ENCODE measurements at regions not wholly inside any gene's neighbourhood (a gene's known extent, or its start where the extent isn't known, plus 50 kb on each side); places are given as distances from the start of the nearest gene placed in this dataset.
"Not testable (repeated sequence)": the region's sequence is repeated elsewhere in the genome, so short reads cannot be mapped to it uniquely, and the experiment has no call there.

DNA sequence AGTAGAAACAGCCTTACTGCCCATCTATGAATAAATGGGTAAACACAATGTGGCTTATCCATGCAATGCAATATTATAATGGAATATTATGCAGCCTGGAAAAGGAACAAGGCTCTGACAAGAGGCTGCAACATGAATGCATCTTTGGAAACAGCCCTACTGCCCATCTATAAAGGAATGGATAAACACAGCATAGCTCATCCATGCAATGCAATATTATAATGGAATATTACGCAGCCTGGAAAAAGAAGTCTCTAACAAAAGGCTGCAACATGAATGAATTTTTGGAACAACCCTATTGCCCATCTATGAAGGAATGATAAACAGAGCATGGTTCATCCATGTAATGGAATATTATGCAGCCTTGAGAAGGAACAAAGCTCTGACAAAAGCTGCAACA is 161.0 kb downstream of the CRLF2 start:
- no peaks in the 10 kb centered on the region for H3K4me1 ChIP-seq
- H3K9me3 ChIP-seq: peaks cover 0 to 33% (median 0%) of the 10 kb centered on the region in 3 donors
- DNase-seq (no peak), ATAC-seq (no peak)
- 88 to 94% methylated on average over 1 of the region's 1 CpG for WGBS, 2 donors
- H3K27me3 ChIP-seq: no peaks in the 10 kb centered on the region
- intact Hi-C loops (cut with DNase I): no loop called here
- no peak overlapping the region for H3K27ac ChIP-seq
- TF ChIP-seq, protein P1, sequence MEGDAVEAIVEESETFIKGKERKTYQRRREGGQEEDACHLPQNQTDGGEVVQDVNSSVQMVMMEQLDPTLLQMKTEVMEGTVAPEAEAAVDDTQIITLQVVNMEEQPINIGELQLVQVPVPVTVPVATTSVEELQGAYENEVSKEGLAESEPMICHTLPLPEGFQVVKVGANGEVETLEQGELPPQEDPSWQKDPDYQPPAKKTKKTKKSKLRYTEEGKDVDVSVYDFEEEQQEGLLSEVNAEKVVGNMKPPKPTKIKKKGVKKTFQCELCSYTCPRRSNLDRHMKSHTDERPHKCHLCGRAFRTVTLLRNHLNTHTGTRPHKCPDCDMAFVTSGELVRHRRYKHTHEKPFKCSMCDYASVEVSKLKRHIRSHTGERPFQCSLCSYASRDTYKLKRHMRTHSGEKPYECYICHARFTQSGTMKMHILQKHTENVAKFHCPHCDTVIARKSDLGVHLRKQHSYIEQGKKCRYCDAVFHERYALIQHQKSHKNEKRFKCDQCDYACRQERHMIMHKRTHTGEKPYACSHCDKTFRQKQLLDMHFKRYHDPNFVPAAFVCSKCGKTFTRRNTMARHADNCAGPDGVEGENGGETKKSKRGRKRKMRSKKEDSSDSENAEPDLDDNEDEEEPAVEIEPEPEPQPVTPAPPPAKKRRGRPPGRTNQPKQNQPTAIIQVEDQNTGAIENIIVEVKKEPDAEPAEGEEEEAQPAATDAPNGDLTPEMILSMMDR (IDR thresholded peaks at IDR 0.05): no peak
- TF ChIP-seq POLR2A (IDR thresholded peaks at IDR 0.05): no peak
- no peak overlapping the region for H3K4me3 ChIP-seq
- H3K36me3 ChIP-seq (replicated peaks in 1 of 2; ENCODE audit: insufficient read depth in 1 of 2, low read depth in 2 of 2): no peaks in the 10 kb centered on the region

DNA sequence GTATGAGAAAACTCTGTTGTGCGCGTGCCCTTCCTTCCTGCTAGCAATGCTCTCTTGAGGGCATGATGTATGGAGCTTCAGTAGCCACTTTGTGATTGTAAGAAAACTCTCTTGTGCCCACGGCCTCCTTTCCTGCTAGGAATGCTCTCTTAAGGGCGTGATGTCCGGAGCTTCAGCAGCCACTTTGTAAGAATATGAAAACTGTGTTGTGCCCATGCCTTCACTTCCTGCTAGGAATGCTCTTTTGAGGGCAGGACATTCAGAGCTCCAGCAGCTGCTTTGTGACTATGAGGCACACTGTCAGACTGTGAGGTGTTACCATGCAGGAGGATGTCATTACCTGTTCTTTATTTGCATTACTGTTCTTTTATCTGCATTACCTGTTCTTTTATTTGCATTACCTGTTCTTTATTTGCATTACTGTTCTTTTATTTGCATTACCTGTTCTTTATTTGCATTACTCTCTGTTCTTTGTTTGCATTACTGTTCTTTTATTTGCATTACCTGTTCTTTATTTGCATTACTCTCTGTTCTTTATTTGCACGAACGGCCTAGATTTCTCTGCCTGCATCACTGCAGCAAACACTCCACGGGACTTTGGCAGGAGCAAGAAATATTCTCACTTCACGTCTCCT is 166.7 kb downstream of the CRLF2 start:
- intact Hi-C loops (cut with DNase I): no loop called here
- no peak overlapping the region for H3K4me3 ChIP-seq
- no peak for TF ChIP-seq POLR2A (IDR thresholded peaks at IDR 0.05)
- TF ChIP-seq, protein P1 (IDR thresholded peaks at IDR 0.05): no peak
- H3K9me3 ChIP-seq: peaks cover 0 to 25% (median 4%) of the 10 kb centered on the region in 3 donors
- WGBS, 2 donors: 67 to 76% methylated on average over 9 of the region's 9 CpGs
- no peak overlapping the region for H3K27ac ChIP-seq
- no peak for DNase-seq
- H3K27me3 ChIP-seq: no peaks in the 10 kb centered on the region
- H3K4me1 ChIP-seq: no peaks in the 10 kb centered on the region
- no peaks in the 10 kb centered on the region for H3K36me3 ChIP-seq (replicated peaks in 1 of 2; ENCODE audit: insufficient read depth in 1 of 2, low read depth in 2 of 2)
- no peak for ATAC-seq

DNA sequence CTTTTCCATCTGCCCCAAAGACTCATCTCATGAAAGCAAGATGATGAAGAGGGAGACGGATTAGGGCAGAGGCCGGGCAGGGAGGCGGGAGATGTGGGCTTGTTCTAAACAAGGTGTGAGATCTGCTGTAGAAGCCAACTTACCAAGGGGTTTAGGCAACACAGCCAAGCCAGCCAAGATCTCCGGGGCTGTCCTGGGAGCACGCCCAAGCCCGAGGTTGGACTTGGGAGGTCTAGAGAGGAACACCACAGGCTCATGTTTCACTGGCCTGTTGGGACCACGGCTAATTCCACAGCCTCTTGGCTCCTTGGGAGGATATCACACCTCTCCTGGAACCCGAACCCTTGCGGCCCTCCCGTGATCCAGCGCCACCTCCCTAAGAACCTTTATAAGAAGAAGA is 171.4 kb downstream of the CRLF2 start:
- Histone ChIP-seq H3K27ac (no peak overlapping the region), H3K4me1 (no peaks in the 10 kb centered on the region), H3K36me3 (replicated peaks in 1 of 2; ENCODE audit: insufficient read depth in 1 of 2, low read depth in 2 of 2) (no peaks in the 10 kb centered on the region), H3K9me3 (peaks cover 0 to 27% (median 4%) of the 10 kb centered on the region in 3 donors), H3K27me3 (no peaks in the 10 kb centered on the region), H3K4me3 (no peak overlapping the region)
- no peak for TF ChIP-seq POLR2A (IDR thresholded peaks at IDR 0.05)
- TF ChIP-seq, protein P1 (IDR thresholded peaks at IDR 0.05): no peak
- intact Hi-C loops (cut with DNase I): no loop called here
- ATAC-seq (no peak), DNase-seq (no peak)
- WGBS, 2 donors: 76 to 82% methylated on average over 11 of the region's 11 CpGs

DNA sequence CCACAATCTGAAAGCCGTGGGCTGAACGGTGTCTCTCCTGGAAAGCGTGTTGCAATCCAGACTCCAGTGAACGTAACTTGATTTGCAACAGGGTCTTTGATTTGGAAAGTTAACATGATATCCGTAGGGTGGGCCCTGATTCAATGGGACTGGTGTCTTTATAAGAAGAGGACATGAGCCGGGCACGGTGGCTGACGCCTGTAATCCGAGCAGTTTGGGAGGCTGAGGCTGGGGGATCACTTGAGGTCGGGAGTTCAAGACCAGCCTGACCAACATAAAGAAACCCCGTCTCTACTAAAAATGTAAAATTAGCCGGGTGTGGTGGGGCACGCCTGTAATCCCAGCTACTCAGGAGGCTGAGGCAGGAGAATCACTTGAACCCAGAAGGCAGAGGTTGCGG is 176.5 kb downstream of the CRLF2 start:
- H3K4me1 ChIP-seq; intact Hi-C loops (cut with DNase I); H3K27me3 ChIP-seq; ATAC-seq; H3K36me3 ChIP-seq (replicated peaks in 1 of 2; ENCODE audit: insufficient read depth in 1 of 2, low read depth in 2 of 2); DNase-seq; H3K27ac ChIP-seq; H3K4me3 ChIP-seq: not testable (repeated sequence)
- peaks cover 0 to 16% (median 0%) of the 10 kb centered on the region in 3 donors for H3K9me3 ChIP-seq
- WGBS, 2 donors: 75 to 80% methylated on average over 14 of the region's 14 CpGs

DNA sequence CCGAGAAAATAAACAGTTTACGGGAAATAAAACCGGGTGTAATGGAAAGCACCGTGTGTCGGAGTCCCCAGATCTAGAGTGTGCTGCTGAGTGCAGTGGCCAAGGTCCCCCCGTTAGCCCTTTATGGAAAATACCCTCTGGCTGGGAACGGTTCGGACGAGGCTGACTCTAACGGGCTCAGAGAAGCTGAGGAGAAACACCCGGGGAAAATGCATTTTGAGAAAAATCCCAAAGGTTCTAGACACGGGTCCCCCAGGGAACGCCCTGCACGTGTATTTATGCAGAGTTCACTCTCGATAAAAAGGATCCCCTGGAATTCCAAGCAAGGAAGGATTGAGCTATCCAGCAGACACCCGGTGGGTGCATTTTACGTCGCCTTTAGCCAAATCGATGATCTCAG is 177.2 kb downstream of the CRLF2 start:
- H3K36me3 ChIP-seq (replicated peaks in 1 of 2; ENCODE audit: insufficient read depth in 1 of 2, low read depth in 2 of 2): no peaks in the 10 kb centered on the region

More for the DNA sequence above, 177.2 kb downstream of the CRLF2 start:
- 61 to 65% methylated on average over 19 of the region's 19 CpGs for WGBS, 2 donors
- Histone ChIP-seq H3K4me1 (no peaks in the 10 kb centered on the region), H3K27me3 (no peaks in the 10 kb centered on the region), H3K4me3 (no peak overlapping the region), H3K27ac (no peak overlapping the region), H3K9me3 (peaks cover 0 to 16% (median 0%) of the 10 kb centered on the region in 3 donors)
- no peak for TF ChIP-seq POLR2A (IDR thresholded peaks at IDR 0.05)
- TF ChIP-seq, protein P1 (IDR thresholded peaks at IDR 0.05): no peak
- DNase-seq: no peak
- ATAC-seq: no peak
- intact Hi-C loops (cut with DNase I): no loop called here
